IMR-90 (cell line): ENCODE measurements at regions not wholly inside any gene's neighbourhood (a gene's known extent, or its start where the extent isn't known, plus 50 kb on each side); places are given as distances from the start of the nearest gene placed in this dataset.

ENCODE experiments used
- ATAC-seq: fragments of 200-7000 bp; cut with Tn5 transposase; 2 replicates; pipeline ENCODE4 v1.9.1; 2020; ENCODE audit warnings: low read depth, mild to moderate bottlenecking, moderate library complexity
- BruUV-seq: library from RNA; stranded (reverse); fragments of 400-500 nt; replicated peaks from 2 replicates; lab custom pipeline; 2021; lab: Mats Ljungman, UMichigan
- CTCF ChIA-PET: fragments of 300-600 bp; formaldehyde crosslinking; extraction: SDS; loops from one replicate; lab custom pipeline; 2021; ENCODE audit warnings: antibody characterized with exemption; lab: Yijun Ruan, JAX
- POLR2A ChIA-PET: fragments of 300-600 bp; sonication (Branson Sonifier 250); formaldehyde crosslinking; loops from one replicate; lab custom pipeline; 2022; ENCODE audit warnings: antibody characterized with exemption; ENCODE audit not compliant: unreplicated experiment; lab: Charles Lee
- DNase-seq: peaks from one replicate; pipeline ENCODE4 v3.0.0; 2013
- H2AFZ ChIP-seq: replicated peaks from 2 replicates; pipeline ENCODE3; 2013; ENCODE audit warnings: low read length, mild to moderate bottlenecking; ENCODE audit not compliant: poor library complexity
- H2AK5ac ChIP-seq: 2 replicates; pipeline ENCODE4 v1.6.1; 2013; ENCODE audit warnings: low read depth, low read length, inconsistent platforms
- H2AK9ac ChIP-seq: replicated peaks from 2 replicates; pipeline ENCODE3; 2013; ENCODE audit warnings: mild to moderate bottlenecking, low read depth, low read length, moderate library complexity; ENCODE audit not compliant: poor library complexity
- H2BK120ac ChIP-seq: 2 replicates; pipeline ENCODE4 v1.6.1; 2013; ENCODE audit warnings: low read depth, low read length, inconsistent platforms
- H2BK15ac ChIP-seq: 3 replicates; pipeline ENCODE4 v1.6.1; 2013; ENCODE audit warnings: low read depth, low read length, inconsistent platforms
- H2BK20ac ChIP-seq: 2 replicates; pipeline ENCODE4 v1.6.1; 2013; ENCODE audit warnings: low read depth, mild to moderate bottlenecking, inconsistent platforms, low read length, moderate library complexity
- H2BK5ac ChIP-seq: 2 replicates; pipeline ENCODE4 v1.6.1; 2013; ENCODE audit warnings: mild to moderate bottlenecking, low read depth, low read length, inconsistent platforms; ENCODE audit not compliant: poor library complexity, severe bottlenecking
- H3K14ac ChIP-seq: replicated peaks from 2 replicates; pipeline ENCODE4 v1.6.1; 2013; ENCODE audit warnings: low read depth, low read length, inconsistent platforms
- H3K18ac ChIP-seq: 2 replicates; pipeline ENCODE4 v1.6.1; 2013; ENCODE audit warnings: low read depth, low read length, control low read depth
- H3K23ac ChIP-seq: 2 replicates; pipeline ENCODE4 v1.6.1; 2013; ENCODE audit warnings: low read depth, low read length, inconsistent platforms
- H3K27ac ChIP-seq: 2 replicates; pipeline ENCODE4 v1.5.1; 2013; ENCODE audit warnings: mild to moderate bottlenecking, control low read depth, low read length; ENCODE audit not compliant: insufficient read depth
- H3K27me3 ChIP-seq: 2 replicates; pipeline ENCODE4 v1.6.1; 2013; ENCODE audit warnings: low read length; ENCODE audit not compliant: control insufficient read depth, insufficient read depth
- H3K36me3 ChIP-seq: 2 replicates; pipeline ENCODE4 v1.6.1; 2013; ENCODE audit warnings: low read length, mixed read lengths; ENCODE audit not compliant: control insufficient read depth, insufficient read depth
- H3K4ac ChIP-seq: 2 replicates; pipeline ENCODE4 v1.6.1; 2013; ENCODE audit warnings: low read depth, low read length, inconsistent platforms
- H3K4me1 ChIP-seq: 2 replicates; pipeline ENCODE4 v1.6.1; 2013; ENCODE audit warnings: low read length, mixed read lengths; ENCODE audit not compliant: control insufficient read depth, insufficient read depth
- H3K4me2 ChIP-seq: 2 replicates; pipeline ENCODE4 v1.6.1; 2013; ENCODE audit warnings: low read depth, mild to moderate bottlenecking, control low read depth, low read length, moderate library complexity
- H3K4me3 ChIP-seq: 2 replicates; pipeline ENCODE4 v1.5.1; 2013; ENCODE audit warnings: low read depth, mild to moderate bottlenecking, control low read depth, low read length, moderate library complexity; ENCODE audit not compliant: insufficient read depth
- H3K56ac ChIP-seq: 2 replicates; pipeline ENCODE4 v1.6.1; 2013; ENCODE audit warnings: low read length, inconsistent platforms; ENCODE audit not compliant: insufficient read depth; ENCODE audit errors: extremely low read depth
- H3K79me1 ChIP-seq, 2 experiments: 2 replicates each; pipeline ENCODE4 v1.6.1; 2013; ENCODE audit warnings: low read length in 2 of 2, inconsistent platforms in 1 of 2, low read depth in 1 of 2
- H3K9ac ChIP-seq: 2 replicates; pipeline ENCODE4 v1.6.1; 2013; ENCODE audit warnings: low read depth, low read length, control low read depth
- H3K9me1 ChIP-seq: 2 replicates; pipeline ENCODE4 v1.6.1; 2013; ENCODE audit warnings: low read length, inconsistent platforms; ENCODE audit not compliant: insufficient read depth
- H3K9me3 ChIP-seq: 2 replicates; pipeline ENCODE4 v1.6.1; 2013; ENCODE audit warnings: low read length; ENCODE audit not compliant: control insufficient read depth, insufficient read depth
- H4K20me1 ChIP-seq: 2 replicates; pipeline ENCODE4 v1.6.1; 2013; ENCODE audit warnings: low read length, inconsistent platforms; ENCODE audit not compliant: insufficient read depth
- H4K5ac ChIP-seq: 2 replicates; pipeline ENCODE4 v1.6.1; 2013; ENCODE audit warnings: mild to moderate bottlenecking, low read depth, low read length, control low read depth
- H4K8ac ChIP-seq, 2 experiments: 2 replicates each; pipeline ENCODE4 v1.6.1; 2013; ENCODE audit warnings: low read depth in 2 of 2, low read length in 2 of 2, control low read depth in 1 of 2, inconsistent platforms in 1 of 2
- H4K91ac ChIP-seq: 2 replicates; pipeline ENCODE4 v1.6.1; 2013; ENCODE audit warnings: low read depth, low read length, inconsistent platforms; ENCODE audit not compliant: insufficient read depth
- BHLHE40 ChIP-seq: fragments of 150-350 bp; IDR thresholded peaks from 2 replicates; pipeline ENCODE4 v1.6.1; 2016; ENCODE audit warnings: mild to moderate bottlenecking, low read depth, low read length
- CEBPB ChIP-seq: IDR thresholded peaks from 2 replicates; pipeline ENCODE4 v1.6.1; 2012; ENCODE audit warnings: low read depth, low read length, improper control_type of control experiment
- CHD1 ChIP-seq: IDR thresholded peaks from 2 replicates; pipeline ENCODE4 v1.6.1; 2012; ENCODE audit warnings: low read depth, low read length, improper control_type of control experiment
- MAZ ChIP-seq: IDR thresholded peaks from 2 replicates; pipeline ENCODE4 v1.6.1; 2012; ENCODE audit warnings: low read depth, mild to moderate bottlenecking, low read length, improper control_type of control experiment, moderate library complexity, borderline replicate concordance
- MXI1 ChIP-seq: IDR thresholded peaks from 2 replicates; pipeline ENCODE4 v1.6.1; 2012; ENCODE audit warnings: low read depth, mild to moderate bottlenecking, low read length, moderate library complexity, borderline replicate concordance
- NFE2L2 ChIP-seq: fragments of 150-350 bp; IDR thresholded peaks from 2 replicates; pipeline ENCODE4 v1.6.1; 2016; ENCODE audit warnings: low read depth, mild to moderate bottlenecking, low read length
- POLR2A ChIP-seq: IDR thresholded peaks from 2 replicates; pipeline ENCODE4 v1.6.1; 2012; ENCODE audit warnings: mild to moderate bottlenecking, low read depth, low read length
- RAD21 ChIP-seq: IDR thresholded peaks from 2 replicates; pipeline ENCODE4 v1.6.1; 2012; ENCODE audit warnings: low read length, improper control_type of control experiment
- RFX5 ChIP-seq: IDR thresholded peaks from 2 replicates; pipeline ENCODE4 v1.8.0; 2012; ENCODE audit warnings: low read depth, mild to moderate bottlenecking, low read length, moderate library complexity
- SMC3 ChIP-seq: fragments of 150-350 bp; IDR thresholded peaks from 2 replicates; pipeline ENCODE4 v1.6.1; 2016; ENCODE audit warnings: low read depth, mild to moderate bottlenecking, antibody characterized with exemption, low read length, moderate library complexity
- USF2 ChIP-seq: fragments of 150-350 bp; IDR thresholded peaks from 2 replicates; pipeline ENCODE4 v1.6.1; 2017; ENCODE audit warnings: mild to moderate bottlenecking, antibody characterized with exemption, low read length, low read depth
- WGBS, 2 experiments: methylation state at CpG; one replicate each; pipeline versions ENCODE4 v1.1.5 to v1.1.7; 2013; ENCODE audit warnings: missing lambda C conversion rate in 2 of 2; ENCODE audit not compliant: insufficient read length in 1 of 2; ENCODE audit errors: extremely low coverage in 2 of 2; 5-methylcytosine and 5-hydroxymethylcytosine counted together
- dilution Hi-C: fragments of 300-500 bp; cut with HindIII; formaldehyde crosslinking; loops from one replicate; pipeline ENCODE4 v1.14.3; 2018; ENCODE audit warnings: low sequenced_read_pairs; ENCODE audit not compliant: unreplicated experiment
- in situ Hi-C: fragments of 300-500 bp; cut with MboI; formaldehyde crosslinking; loops from 3 replicates; pipeline ENCODE4 v1.14.3; 2019; ENCODE audit warnings: low sequenced_read_pairs, inconsistent platforms, mixed read lengths
- intact Hi-C: fragments of 100-400 bp; cut with micrococcal nuclease; formaldehyde crosslinking; loops from 2 replicates; pipeline ENCODE4 v1.10.0; 2022
- TF ChIP-seq, protein P1 (sequence below): conservative IDR thresholded peaks from 2 replicates; pipeline ENCODE4 v1.5.1; 2012; ENCODE audit warnings: mild to moderate bottlenecking, low read depth, low read length, improper control_type of control experiment

DNA sequence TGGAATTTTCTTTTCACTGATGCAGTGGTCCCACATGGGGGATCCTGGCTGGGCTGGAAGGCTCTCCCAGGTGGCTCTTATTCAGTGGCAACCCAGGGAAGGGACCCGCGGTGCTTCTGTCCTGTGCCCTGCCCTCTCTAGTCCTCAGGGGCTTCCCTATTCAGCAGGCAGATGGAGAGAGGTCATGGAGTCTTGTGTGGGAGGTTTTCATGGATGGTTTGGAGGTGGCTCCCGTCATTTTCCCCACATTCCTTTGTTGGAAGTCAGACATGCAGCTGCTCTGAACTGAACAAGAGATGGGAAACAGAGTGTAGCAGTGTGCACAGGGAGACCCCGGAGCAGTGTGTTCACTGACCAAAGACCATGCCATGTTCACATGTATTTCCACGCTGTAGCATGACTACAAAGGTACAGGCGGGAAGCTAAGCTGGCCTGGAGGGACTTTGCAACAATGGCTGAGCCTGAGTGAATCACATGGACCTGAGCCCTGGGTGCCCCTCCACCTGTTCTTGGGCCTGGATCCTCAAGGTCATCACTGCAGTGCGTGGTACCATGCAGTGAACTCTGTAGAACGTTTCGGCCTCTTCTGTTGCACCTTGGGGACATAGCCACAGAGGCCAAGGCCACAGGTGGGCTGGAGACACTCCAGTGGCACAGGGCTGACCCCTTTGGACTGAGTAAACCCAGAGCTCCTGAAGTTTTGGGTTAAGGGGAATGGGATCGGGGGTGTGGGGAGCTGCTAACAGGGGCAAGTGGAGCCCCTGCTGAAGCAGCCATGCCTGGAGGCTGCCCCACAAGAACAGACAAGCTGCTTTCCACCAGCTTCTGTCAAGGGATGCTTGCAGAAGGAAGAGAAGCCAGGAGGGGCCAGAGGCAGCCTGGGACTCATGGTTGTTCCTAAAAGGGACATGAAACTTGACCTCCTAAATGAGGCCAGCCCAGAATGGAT is 123.0 kb downstream of the ASB7 start (continued):
- no peak for TF ChIP-seq USF2

DNA sequence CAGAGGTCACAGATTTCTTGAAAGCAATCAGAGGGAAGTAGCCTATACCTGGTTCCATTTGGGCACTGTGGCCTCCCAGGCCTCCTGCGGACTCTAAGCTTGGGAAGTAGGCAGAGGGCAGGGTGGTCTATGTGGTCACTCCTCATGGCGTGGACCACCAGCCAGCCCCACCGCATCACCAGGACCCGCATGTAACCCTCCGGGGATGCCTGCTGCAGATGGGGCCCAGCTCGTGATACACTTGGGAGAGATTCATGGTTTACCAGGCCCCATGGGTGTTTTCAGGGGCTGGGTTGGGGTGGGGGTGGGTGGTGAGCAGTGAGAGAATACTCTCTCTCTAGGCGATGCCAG is 123.7 kb downstream of the ASB7 start:
- ATAC-seq, result no peak
- WGBS, 2 experiments, result no CpG with 5 or more reads among the region's 7 CpGs
- H2AFZ ChIP-seq, result peak overlapping the region; percentile 90
- TF ChIP-seq USF2 (no peak), CHD1 (no peak), SMC3 (no peak), POLR2A (no peak), BHLHE40 (no peak), RFX5 (no peak), RAD21 (no peak), CEBPB (no peak), MXI1 (no peak), NFE2L2 (no peak), MAZ (no peak)
- TF ChIP-seq, protein P1, sequence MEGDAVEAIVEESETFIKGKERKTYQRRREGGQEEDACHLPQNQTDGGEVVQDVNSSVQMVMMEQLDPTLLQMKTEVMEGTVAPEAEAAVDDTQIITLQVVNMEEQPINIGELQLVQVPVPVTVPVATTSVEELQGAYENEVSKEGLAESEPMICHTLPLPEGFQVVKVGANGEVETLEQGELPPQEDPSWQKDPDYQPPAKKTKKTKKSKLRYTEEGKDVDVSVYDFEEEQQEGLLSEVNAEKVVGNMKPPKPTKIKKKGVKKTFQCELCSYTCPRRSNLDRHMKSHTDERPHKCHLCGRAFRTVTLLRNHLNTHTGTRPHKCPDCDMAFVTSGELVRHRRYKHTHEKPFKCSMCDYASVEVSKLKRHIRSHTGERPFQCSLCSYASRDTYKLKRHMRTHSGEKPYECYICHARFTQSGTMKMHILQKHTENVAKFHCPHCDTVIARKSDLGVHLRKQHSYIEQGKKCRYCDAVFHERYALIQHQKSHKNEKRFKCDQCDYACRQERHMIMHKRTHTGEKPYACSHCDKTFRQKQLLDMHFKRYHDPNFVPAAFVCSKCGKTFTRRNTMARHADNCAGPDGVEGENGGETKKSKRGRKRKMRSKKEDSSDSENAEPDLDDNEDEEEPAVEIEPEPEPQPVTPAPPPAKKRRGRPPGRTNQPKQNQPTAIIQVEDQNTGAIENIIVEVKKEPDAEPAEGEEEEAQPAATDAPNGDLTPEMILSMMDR, result no peak

More for the DNA sequence above, 123.7 kb downstream of the ASB7 start:
- Histone ChIP-seq H2BK20ac (peak overlapping the region; percentile 93), H3K9me3 (no peaks in the 10 kb centered on the region), H2BK15ac (peak overlapping the region; percentile 62; the same call in 2 of the 3 replicates), H2BK5ac (peak overlapping the region; percentile 88), H3K56ac (no peak overlapping the region), H2BK120ac (peak overlapping the region; percentile 98), H4K91ac (peak overlapping the region; percentile 92), H4K5ac (peak overlapping the region; percentile 38), H3K4ac (peak overlapping the region; percentile 95), H2AK9ac (peak overlapping the region; percentile 95), H4K8ac (peak overlapping the region in 1 of 2 experiments; percentile 85; a peak in 3 of 4 replicates), H3K4me2 (no peak overlapping the region), H3K4me3 (no peak overlapping the region), H3K23ac (0 out of 2 replicates have a peak overlapping the region, but pooled peaks have one; percentile 71), H3K27me3 (no peaks in the 10 kb centered on the region), H3K9me1 (peaks cover 33% of the 10 kb centered on the region), H3K9ac (no peak overlapping the region), H3K79me1 (peaks cover 0 to 8% of the 10 kb centered on the region in 2 experiments; a peak in 1 of 4 replicates), H3K27ac (peak overlapping the region; percentile 13; the same call in 1 of the 2 replicates), H3K14ac (peak overlapping the region; percentile 86), H2AK5ac (peak overlapping the region; percentile 96), H3K4me1 (peaks cover 29% of the 10 kb centered on the region), H4K20me1 (peaks cover 8% of the 10 kb centered on the region), H3K36me3 (no peaks in the 10 kb centered on the region), H3K18ac (peak overlapping the region; percentile 87)
- no peak for DNase-seq
- POLR2A ChIA-PET, result no interaction called here
- dilution Hi-C loops (no loop called here), intact Hi-C loops (no loop called here), in situ Hi-C loops (no loop called here)
- BruUV-seq, result no TSS peak
- CTCF ChIA-PET, result no interaction called here
